Aorta (tissue), 5 donors: ENCODE measurements at regions not wholly inside any gene's neighbourhood (a gene's known extent, or its start where the extent isn't known, plus 50 kb on each side); places are given as distances from the start of the nearest gene placed in this dataset.
"Not testable (repeated sequence)": the region's sequence is repeated elsewhere in the genome, so short reads cannot be mapped to it uniquely, and the experiment has no call there.

ENCODE experiments used
- ATAC-seq: fragments of 200-7000 bp; cut with Tn5 transposase; one replicate; pipeline ENCODE4 v1.9.1; 2022; ENCODE audit warnings: moderate library complexity; ENCODE audit not compliant: low FRiP score
- DNase-seq, 2 donors: peaks; one replicate each; pipeline ENCODE4 v3.0.0-alpha.2; 2020
- H3K27ac ChIP-seq, 2 donors: one replicate each; pipeline ENCODE4 v1.5.1; 2013; ENCODE audit warnings: low read length in 2 of 2, mild to moderate bottlenecking in 2 of 2, moderate library complexity in 2 of 2, control low read depth in 1 of 2, inconsistent platforms in 1 of 2, low read depth in 1 of 2
- H3K27me3 ChIP-seq, 2 donors: one replicate each; pipeline ENCODE4 v1.6.1; 2013; ENCODE audit warnings: control low read depth in 1 of 2, low read length in 1 of 2, mild to moderate bottlenecking in 1 of 2, moderate library complexity in 1 of 2; ENCODE audit not compliant: insufficient read depth in 2 of 2, control insufficient read depth in 1 of 2
- H3K36me3 ChIP-seq, 2 donors: one replicate each; pipeline ENCODE4 v1.6.1; 2013; ENCODE audit warnings: control low read depth in 1 of 2, low read length in 1 of 2, mild to moderate bottlenecking in 1 of 2; ENCODE audit not compliant: insufficient read depth in 2 of 2, control insufficient read depth in 1 of 2
- H3K4me1 ChIP-seq, 2 donors: one replicate each; pipeline ENCODE4 v1.6.1; 2013; ENCODE audit warnings: low read length in 2 of 2, control low read depth in 1 of 2, mild to moderate bottlenecking in 1 of 2, moderate library complexity in 1 of 2; ENCODE audit not compliant: insufficient read depth in 2 of 2, control insufficient read depth in 1 of 2
- H3K4me3 ChIP-seq, 2 donors: one replicate each; pipeline ENCODE4 v1.5.1; 2013; ENCODE audit warnings: low read length in 2 of 2, control low read depth in 1 of 2, mild to moderate bottlenecking in 1 of 2
- H3K9me3 ChIP-seq: one replicate; pipeline ENCODE4 v1.6.1; 2013; ENCODE audit warnings: mild to moderate bottlenecking, low read length; ENCODE audit not compliant: control insufficient read depth
- WGBS, 2 donors: extraction: QIAGEN DNeasy Blood & Tissue Kit; methylation state at CpG; one replicate each; pipeline ENCODE4 v1.1.7; 2013; 5-methylcytosine and 5-hydroxymethylcytosine counted together
- intact Hi-C, 2 donors: fragments of 100-400 bp; cut with DNase I; formaldehyde crosslinking; loops; one replicate each; pipeline versions ENCODE4 v1.14.2 to v1.15.0; 2022
- donor health status: healthy with polysubstance abuse.
- donor health status: Bipolar disorder and iron deficiency.
- donor health status: DM: no; HTN: no; CAD: no.
- donor health status: DM: no; HTN: no; CAD: no.
- donor health status: DM: yes; HTN: yes; CAD: no.

DNA sequence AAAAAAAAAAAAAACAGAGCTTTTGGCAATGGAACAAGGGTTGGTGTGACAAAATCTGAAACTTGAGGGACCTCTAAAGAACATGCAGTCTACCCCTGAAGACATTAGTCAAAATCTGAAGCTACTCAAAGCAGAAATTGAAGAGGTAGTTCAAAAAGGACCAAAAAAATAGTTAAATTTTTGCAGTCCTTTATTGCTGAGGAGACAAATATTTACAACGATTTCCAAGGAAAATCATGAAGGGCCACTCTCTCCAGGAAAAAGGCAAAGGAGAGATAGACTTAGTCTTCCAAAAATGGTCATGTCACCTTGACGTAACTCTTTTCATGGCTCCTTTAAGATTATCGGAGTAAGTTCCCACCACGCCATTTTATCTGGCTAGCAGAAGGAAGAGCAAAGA, 452.0 kb downstream of the XIRP2 start:
- H3K9me3 ChIP-seq = no peaks in the 10 kb centered on the region
- ATAC-seq (no peak), DNase-seq (no peak)
- H3K4me3 ChIP-seq = no peak overlapping the region
- intact Hi-C loops = no loop called here
- 92 to 98% methylated on average over 4 of the region's 4 CpGs for WGBS, 2 donors
- no peaks in the 10 kb centered on the region for H3K4me1 ChIP-seq
- no peak overlapping the region for H3K27ac ChIP-seq
- no peaks in the 10 kb centered on the region for H3K36me3 ChIP-seq
- no peaks in the 10 kb centered on the region for H3K27me3 ChIP-seq

- Histone ChIP-seq H3K36me3 (no peaks in the 10 kb centered on the region), H3K4me3 (no peak overlapping the region), H3K4me1 (no peaks in the 10 kb centered on the region), H3K27me3 (no peaks in the 10 kb centered on the region), H3K9me3 (peaks cover under 1% of the 10 kb centered on the region), H3K27ac (no peak overlapping the region)
- intact Hi-C loops = no loop called here
- WGBS, 2 donors = 85 to 87% methylated on average over 2 of the region's 2 CpGs
- DNase-seq = no peak
- no peak for ATAC-seq
Measured at GRCh38 chr2:167336213-167336612, 447.9 kb downstream of the XIRP2 start.

GRCh38 chr2:167335541-167335992, 447.3 kb downstream of the XIRP2 start:
- no peak for ATAC-seq
- peaks cover 3% of the 10 kb centered on the region for H3K9me3 ChIP-seq
- H3K27me3 ChIP-seq = no peaks in the 10 kb centered on the region
- DNase-seq = no peak
- H3K4me1 ChIP-seq = no peaks in the 10 kb centered on the region
- no peak overlapping the region for H3K27ac ChIP-seq
- no peak overlapping the region for H3K4me3 ChIP-seq
- intact Hi-C loops = no loop called here
- no peaks in the 10 kb centered on the region for H3K36me3 ChIP-seq
- 94 to 95% methylated on average over 2 of the region's 2 CpGs for WGBS, 2 donors

GRCh38 chr2:167334146-167334742, 446.0 kb downstream of the XIRP2 start:
- H3K27me3 ChIP-seq = no peaks in the 10 kb centered on the region
- H3K4me3 ChIP-seq = no peak overlapping the region
- no peak for ATAC-seq
- H3K27ac ChIP-seq = no peak overlapping the region
- no peaks in the 10 kb centered on the region for H3K36me3 ChIP-seq
- H3K4me1 ChIP-seq = no peaks in the 10 kb centered on the region
- whole genome bisulfite sequencing, 2 donors = 42 to 46% methylated on average over 1 of the region's 1 CpG
- DNase-seq = no peak
- intact Hi-C loops = loop anchor here in 1 of 2 donors (5.0 kb wide), 1 partner anchor 738 kb away; no protein-coding TSS in a partner anchor
- H3K9me3 ChIP-seq = peaks cover 3% of the 10 kb centered on the region

DNA sequence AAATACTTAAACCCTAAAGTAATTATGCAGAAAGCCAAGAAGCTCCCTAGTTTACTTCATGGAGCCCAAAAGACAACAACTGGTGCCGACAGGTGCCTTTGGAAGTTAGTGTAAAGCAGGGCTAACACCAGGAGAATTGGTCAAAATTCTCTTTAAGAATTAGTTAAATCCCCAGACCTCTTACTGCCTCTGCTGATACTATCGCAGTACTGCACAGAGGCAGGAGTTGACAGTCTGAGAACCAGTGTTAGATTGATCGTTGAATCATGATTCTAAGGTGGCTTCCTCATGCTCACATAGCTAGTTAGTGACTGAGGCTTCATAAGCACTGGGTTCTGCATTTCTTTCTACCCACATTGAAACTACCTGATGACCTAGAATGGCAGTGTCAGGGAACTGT, 445.0 kb downstream of the XIRP2 start:
- Histone ChIP-seq H3K27me3 (no peaks in the 10 kb centered on the region), H3K4me3 (no peak overlapping the region), H3K4me1 (no peaks in the 10 kb centered on the region), H3K36me3 (no peaks in the 10 kb centered on the region), H3K9me3 (peaks cover 3% of the 10 kb centered on the region), H3K27ac (no peak overlapping the region)
- WGBS, 2 donors = 67 to 73% methylated on average over 3 of the region's 3 CpGs
- intact Hi-C loops = loop anchor here in 1 of 2 donors (5.0 kb wide), 1 partner anchor 739 kb away; no protein-coding TSS in a partner anchor
- DNase-seq = no peak
- no peak for ATAC-seq

DNA sequence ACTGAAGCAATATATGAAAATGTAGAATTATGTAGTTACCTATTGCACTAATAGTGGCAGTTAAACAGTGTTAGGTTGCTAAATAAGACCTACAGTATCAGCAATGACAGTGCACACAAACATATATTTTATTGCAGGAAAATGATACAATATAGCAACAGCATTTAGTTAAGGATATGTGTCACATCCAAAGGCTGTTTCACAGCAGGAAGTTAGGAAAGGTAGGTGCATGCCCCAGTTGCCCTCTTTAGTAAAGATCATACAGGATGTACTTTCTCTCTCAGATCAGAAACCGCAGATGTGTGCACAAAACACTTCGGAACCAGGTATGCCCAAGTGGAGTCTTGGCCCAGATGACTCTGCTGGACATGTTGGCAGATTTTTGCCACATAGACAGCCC, 444.1 kb downstream of the XIRP2 start:
- ATAC-seq = no peak
- intact Hi-C loops = loop anchor here in 1 of 2 donors (5.0 kb wide), 1 partner anchor 740 kb away; no protein-coding TSS in a partner anchor
- DNase-seq = no peak
- peaks cover 3% of the 10 kb centered on the region for H3K9me3 ChIP-seq
- WGBS, 2 donors = 56 to 65% methylated on average over 2 of the region's 2 CpGs
- no peak overlapping the region for H3K4me3 ChIP-seq
- no peaks in the 10 kb centered on the region for H3K27me3 ChIP-seq
- no peak overlapping the region for H3K27ac ChIP-seq
- no peaks in the 10 kb centered on the region for H3K4me1 ChIP-seq
- no peaks in the 10 kb centered on the region for H3K36me3 ChIP-seq

- ATAC-seq (no peak), DNase-seq (no peak)
- intact Hi-C loops = loop anchor here in 1 of 2 donors (5.0 kb wide), 1 partner anchor 741 kb away; no protein-coding TSS in a partner anchor
- 32 to 53% methylated on average over 5 of the region's 5 CpGs for WGBS, 2 donors
- Histone ChIP-seq H3K4me3 (no peak overlapping the region), H3K27me3 (no peaks in the 10 kb centered on the region), H3K36me3 (no peaks in the 10 kb centered on the region), H3K9me3 (peaks cover 3% of the 10 kb centered on the region), H3K27ac (no peak overlapping the region), H3K4me1 (no peaks in the 10 kb centered on the region)
Measured at GRCh38 chr2:167331636-167332232, 443.5 kb downstream of the XIRP2 start.

DNA sequence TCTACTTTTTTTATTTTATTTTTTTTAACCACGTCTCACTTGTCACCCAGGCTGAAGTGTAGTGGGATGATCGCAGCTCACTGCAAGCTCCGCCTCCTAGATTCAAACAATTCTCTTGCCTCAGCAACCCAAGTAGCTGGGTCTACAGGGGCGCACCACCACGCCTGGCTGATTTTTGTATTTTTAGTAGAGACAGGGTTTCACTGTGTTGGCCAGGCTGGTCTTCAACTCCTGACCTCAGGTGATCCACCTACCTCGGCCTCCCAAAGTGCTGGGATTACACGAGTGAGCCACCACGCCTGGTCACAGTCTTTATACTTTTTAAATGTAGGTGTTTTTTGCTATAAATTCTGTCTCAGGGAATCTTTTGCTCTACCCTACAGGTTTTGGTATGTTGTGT, 440.5 kb downstream of the XIRP2 start:
- WGBS, 2 donors = 94% methylated on average over 8 of the region's 8 CpGs
- ATAC-seq, H3K9me3 ChIP-seq, H3K27ac ChIP-seq, H3K4me1 ChIP-seq, H3K27me3 ChIP-seq, intact Hi-C loops, H3K4me3 ChIP-seq, DNase-seq, H3K36me3 ChIP-seq: not testable (repeated sequence)

DNA sequence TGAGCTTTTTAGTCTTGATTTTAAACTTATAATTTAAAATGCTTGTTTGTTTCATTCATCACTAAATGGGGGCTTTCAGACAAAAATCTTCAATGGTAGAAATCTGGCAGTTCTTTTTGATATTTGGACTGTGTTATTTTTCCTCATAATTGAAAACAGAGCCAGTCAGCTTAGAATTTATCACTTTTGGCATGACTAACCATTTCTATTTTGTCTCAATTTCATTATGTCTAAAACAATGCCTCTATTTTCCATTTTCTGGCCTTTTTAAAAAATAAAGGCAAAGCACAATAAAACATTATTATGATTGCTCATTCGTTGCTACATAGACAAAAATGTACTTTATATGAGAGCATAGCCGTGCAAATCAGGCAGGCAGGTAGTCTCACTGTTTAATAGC, 434.5 kb downstream of the XIRP2 start:
- ATAC-seq (no peak), DNase-seq (no peak)
- WGBS, 2 donors = 37 to 40% methylated on average over 2 of the region's 2 CpGs
- Histone ChIP-seq H3K9me3 (peaks cover 3% of the 10 kb centered on the region), H3K27me3 (no peaks in the 10 kb centered on the region), H3K27ac (no peak overlapping the region), H3K4me1 (no peaks in the 10 kb centered on the region), H3K4me3 (no peak overlapping the region), H3K36me3 (no peaks in the 10 kb centered on the region)
- intact Hi-C loops = no loop called here
